Neural crest cell (in vitro differentiated cells): ENCODE measurements at regions not wholly inside any gene's neighbourhood (a gene's known extent, or its start where the extent isn't known, plus 50 kb on each side); places are given as distances from the start of the nearest gene placed in this dataset.

ENCODE experiments used
- DNase-seq: peaks from one replicate; pipeline ENCODE4 v3.0.0; 2021; ENCODE audit warnings: low read depth, mixed read lengths, low spot score
- H3K27ac Mint-ChIP-seq: one replicate; pipeline ENCODE4 v1.8.0; 2021; ENCODE audit warnings: mild to moderate bottlenecking, mixed read lengths; ENCODE audit not compliant: unreplicated experiment
- H3K27me3 Mint-ChIP-seq: 2 replicates; pipeline ENCODE4 v1.8.0; 2021; ENCODE audit warnings: low read depth, mild to moderate bottlenecking, mixed read lengths
- H3K36me3 Mint-ChIP-seq: 2 replicates; pipeline ENCODE4 v1.8.0; 2021; ENCODE audit warnings: low read depth, mild to moderate bottlenecking, mixed read lengths
- H3K4me1 Mint-ChIP-seq: 2 replicates; pipeline ENCODE4 v1.8.0; 2021; ENCODE audit warnings: mixed read lengths
- H3K4me3 Mint-ChIP-seq: one replicate; pipeline ENCODE4 v1.8.0; 2021; ENCODE audit warnings: mild to moderate bottlenecking, mixed read lengths
- H3K9me3 Mint-ChIP-seq: 2 replicates; pipeline ENCODE4 v1.8.0; 2021; ENCODE audit warnings: mixed read lengths
- TF ChIP-seq, protein P1 (sequence below): fragments of 200-600 bp; sonication (generic); conservative IDR thresholded peaks from 2 replicates; pipeline ENCODE4 v1.5.0; 2021; ENCODE audit warnings: antibody characterized with exemption, mild to moderate bottlenecking

GRCh38 chr6:111951497-111952085 lies 78.3 kb upstream of the FYN start:
- TF ChIP-seq, protein P1, sequence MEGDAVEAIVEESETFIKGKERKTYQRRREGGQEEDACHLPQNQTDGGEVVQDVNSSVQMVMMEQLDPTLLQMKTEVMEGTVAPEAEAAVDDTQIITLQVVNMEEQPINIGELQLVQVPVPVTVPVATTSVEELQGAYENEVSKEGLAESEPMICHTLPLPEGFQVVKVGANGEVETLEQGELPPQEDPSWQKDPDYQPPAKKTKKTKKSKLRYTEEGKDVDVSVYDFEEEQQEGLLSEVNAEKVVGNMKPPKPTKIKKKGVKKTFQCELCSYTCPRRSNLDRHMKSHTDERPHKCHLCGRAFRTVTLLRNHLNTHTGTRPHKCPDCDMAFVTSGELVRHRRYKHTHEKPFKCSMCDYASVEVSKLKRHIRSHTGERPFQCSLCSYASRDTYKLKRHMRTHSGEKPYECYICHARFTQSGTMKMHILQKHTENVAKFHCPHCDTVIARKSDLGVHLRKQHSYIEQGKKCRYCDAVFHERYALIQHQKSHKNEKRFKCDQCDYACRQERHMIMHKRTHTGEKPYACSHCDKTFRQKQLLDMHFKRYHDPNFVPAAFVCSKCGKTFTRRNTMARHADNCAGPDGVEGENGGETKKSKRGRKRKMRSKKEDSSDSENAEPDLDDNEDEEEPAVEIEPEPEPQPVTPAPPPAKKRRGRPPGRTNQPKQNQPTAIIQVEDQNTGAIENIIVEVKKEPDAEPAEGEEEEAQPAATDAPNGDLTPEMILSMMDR: no peak
- no peak overlapping the region for H3K27ac Mint-ChIP-seq
- no peak overlapping the region for H3K4me3 Mint-ChIP-seq
- no peak for DNase-seq
- H3K36me3 Mint-ChIP-seq: no peaks in the 10 kb centered on the region
- H3K4me1 Mint-ChIP-seq: peaks cover 34% of the 10 kb centered on the region
- no peaks in the 10 kb centered on the region for H3K9me3 Mint-ChIP-seq
- H3K27me3 Mint-ChIP-seq: no peaks in the 10 kb centered on the region

GRCh38 chr6:111952274-111952673 lies 79.0 kb upstream of the FYN start:
- TF ChIP-seq, protein P1: no peak
- DNase-seq: no peak
- H3K4me3 Mint-ChIP-seq: no peak overlapping the region
- H3K36me3 Mint-ChIP-seq: no peaks in the 10 kb centered on the region
- H3K9me3 Mint-ChIP-seq: no peaks in the 10 kb centered on the region
- no peak overlapping the region for H3K27ac Mint-ChIP-seq
- no peaks in the 10 kb centered on the region for H3K27me3 Mint-ChIP-seq
- H3K4me1 Mint-ChIP-seq: peaks cover 34% of the 10 kb centered on the region

DNA sequence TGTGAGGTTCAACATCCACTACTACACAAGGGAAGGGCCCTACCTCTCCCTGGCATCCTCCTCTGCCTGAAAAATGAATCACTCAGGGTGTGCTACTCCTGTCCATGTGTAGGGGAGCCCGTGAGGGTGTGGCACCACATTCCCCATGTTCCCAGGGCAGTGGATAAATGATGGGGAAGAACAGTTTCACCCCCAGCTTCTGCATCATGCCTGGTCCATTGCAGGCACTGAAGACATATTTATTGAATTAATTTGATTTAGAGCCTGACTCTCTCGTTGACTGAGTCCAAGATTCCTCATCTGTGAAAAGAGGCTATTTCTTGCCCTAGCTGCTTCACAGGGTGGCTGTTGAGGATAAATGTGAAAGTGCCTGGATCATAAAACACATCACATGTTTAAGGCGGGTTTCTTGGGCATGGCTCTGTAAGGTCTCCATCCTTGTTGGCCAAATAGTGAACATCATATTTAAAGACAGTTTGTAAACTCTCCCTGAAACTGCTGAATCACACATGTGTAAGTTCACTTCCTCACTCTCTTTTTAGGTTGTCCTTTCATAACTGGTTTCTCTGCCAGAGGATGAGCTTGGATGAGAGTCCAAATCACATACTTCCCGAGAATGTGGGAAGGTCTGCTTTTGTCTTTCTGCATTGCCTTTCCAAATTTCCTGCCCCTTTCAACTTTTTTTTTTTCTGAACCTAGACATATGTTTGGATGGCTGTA lies 79.7 kb upstream of the FYN start:
- TF ChIP-seq, protein P1: no peak
- Mint-ChIP-seq H3K9me3 (no peaks in the 10 kb centered on the region), H3K36me3 (no peaks in the 10 kb centered on the region), H3K4me1 (peaks cover 34% of the 10 kb centered on the region), H3K27ac (no peak overlapping the region), H3K27me3 (no peaks in the 10 kb centered on the region), H3K4me3 (no peak overlapping the region)
- DNase-seq: no peak

DNA sequence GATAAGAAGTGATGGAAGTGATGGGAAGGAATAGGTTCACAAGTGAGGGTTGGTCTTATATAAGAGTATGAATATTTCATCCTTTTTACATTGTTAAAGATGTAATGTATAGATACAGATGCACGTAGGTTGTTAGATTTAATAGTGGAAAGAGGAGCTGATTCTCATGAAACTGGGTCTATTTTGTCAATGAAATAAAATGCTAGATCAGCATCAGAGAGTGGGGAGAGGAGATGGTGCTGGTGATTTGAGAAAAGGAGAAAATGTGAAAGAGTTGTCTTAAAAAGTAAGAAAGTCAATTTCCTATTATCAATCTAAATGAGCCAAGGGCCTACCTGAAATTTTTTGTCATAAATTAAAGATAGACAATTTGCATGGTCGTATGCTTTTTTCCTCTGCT lies 82.8 kb upstream of the FYN start:
- TF ChIP-seq, protein P1: no peak
- H3K4me1 Mint-ChIP-seq: peaks cover 32% of the 10 kb centered on the region
- no peak overlapping the region for H3K27ac Mint-ChIP-seq
- no peaks in the 10 kb centered on the region for H3K9me3 Mint-ChIP-seq
- H3K4me3 Mint-ChIP-seq: no peak overlapping the region
- H3K27me3 Mint-ChIP-seq: no peaks in the 10 kb centered on the region
- no peak for DNase-seq
- H3K36me3 Mint-ChIP-seq: no peaks in the 10 kb centered on the region

DNA sequence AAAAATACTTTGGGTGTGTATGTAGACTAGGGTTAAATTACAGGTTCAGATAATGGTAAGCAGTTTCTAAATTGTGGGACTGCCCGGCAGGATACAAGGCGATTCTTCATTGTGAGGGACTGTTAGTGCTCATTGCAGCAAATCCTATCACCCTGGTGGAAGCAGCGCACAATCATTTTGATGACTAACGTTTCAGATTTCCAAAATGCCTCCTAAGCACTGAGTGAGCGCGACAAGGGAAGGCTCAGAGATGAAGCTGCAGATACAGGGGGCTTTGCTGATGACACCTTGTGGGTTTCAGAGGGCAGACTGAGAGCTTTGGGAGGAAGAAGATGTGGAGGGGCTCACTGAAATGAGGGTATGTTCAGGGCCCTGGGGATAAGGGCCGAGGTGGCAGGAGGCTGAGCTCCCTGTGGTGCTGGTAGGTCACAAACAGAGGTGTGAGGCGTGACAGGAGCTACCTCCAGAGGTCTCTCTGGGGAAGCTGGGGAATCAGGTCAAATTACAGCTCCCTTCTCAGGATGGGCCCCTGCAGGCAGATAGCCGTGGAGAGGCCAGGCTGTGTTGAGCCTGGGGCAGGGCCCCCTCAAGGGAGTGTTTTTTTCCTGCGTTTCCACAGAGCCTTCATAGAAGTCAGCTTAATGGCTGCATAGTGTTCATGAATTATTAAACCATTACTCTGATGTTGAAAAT lies 84.5 kb upstream of the FYN start:
- Mint-ChIP-seq H3K36me3 (peaks cover 2% of the 10 kb centered on the region), H3K27ac (no peak overlapping the region), H3K4me3 (no peak overlapping the region), H3K9me3 (peaks cover 2% of the 10 kb centered on the region), H3K27me3 (no peaks in the 10 kb centered on the region), H3K4me1 (peaks cover 20% of the 10 kb centered on the region)
- TF ChIP-seq, protein P1: no peak
- DNase-seq: no peak
